ENCODE measurements at regions not wholly inside any gene's neighbourhood (a gene's known extent, or its start where the extent isn't known, plus 50 kb on each side); places are given as distances from the start of the nearest gene placed in this dataset.
"Not testable (repeated sequence)": the region's sequence is repeated elsewhere in the genome, so short reads cannot be mapped to it uniquely, and the experiment has no call there.

DNA sequence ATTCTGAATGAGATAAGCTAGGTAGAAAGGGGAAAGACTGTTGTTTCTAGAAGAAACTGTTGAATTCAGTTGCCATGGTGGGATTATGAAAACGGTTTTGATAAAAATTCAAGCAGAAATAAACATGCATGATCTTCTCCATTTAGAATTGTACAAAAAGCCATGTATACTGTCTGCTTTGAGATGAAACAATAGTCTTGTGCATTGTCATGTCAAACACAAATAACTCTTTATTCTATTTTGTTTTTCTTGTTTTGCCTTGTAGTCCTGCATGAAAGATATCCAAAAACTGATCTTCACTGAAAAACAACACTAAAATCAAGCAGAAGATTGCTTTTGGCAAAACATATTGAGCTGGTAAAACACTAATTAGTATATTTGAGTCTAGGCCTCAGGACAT lies 659.9 kb downstream of the LTN1 start:
- no peak for DNase-seq

DNA sequence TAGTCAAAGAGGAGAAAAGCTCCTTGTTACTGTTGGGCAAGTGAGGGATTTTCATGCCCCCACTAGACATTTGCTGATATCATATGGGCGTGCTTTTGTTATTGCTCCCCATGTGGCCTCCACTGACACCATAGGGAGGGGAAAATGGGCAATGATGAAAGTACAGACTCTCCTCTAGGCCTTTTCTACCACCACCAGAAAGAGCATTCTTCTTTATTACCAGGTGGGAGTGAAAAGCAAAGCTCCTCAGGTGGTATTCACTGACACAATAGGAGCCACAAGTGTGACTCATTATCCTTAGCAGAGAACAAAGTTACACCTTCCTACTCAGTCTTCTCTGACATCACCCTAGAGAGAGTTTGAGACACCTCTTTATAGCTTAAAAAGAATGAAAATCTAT lies 667.1 kb downstream of the LTN1 start:
- DNase-seq = no peak

DNA sequence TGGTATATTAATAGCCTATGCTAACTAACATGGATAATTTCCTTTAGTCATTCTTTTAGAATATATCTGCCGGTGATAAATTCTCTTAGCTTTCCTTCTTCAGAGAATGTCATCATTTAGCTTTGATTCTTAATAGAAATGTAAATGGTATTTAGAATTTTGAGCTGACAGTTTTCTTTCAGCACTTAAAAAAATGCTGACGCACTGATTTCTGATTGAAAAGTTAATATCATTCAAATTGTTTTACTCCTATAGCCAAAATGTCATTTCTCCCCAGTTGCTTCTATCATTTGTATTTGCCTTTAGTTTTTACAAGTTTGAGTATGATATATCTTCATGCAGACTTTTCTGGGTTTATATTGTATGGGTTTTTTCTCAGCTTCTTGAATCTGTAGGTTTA lies 668.0 kb downstream of the LTN1 start:
- DNase-seq = no peak

DNA sequence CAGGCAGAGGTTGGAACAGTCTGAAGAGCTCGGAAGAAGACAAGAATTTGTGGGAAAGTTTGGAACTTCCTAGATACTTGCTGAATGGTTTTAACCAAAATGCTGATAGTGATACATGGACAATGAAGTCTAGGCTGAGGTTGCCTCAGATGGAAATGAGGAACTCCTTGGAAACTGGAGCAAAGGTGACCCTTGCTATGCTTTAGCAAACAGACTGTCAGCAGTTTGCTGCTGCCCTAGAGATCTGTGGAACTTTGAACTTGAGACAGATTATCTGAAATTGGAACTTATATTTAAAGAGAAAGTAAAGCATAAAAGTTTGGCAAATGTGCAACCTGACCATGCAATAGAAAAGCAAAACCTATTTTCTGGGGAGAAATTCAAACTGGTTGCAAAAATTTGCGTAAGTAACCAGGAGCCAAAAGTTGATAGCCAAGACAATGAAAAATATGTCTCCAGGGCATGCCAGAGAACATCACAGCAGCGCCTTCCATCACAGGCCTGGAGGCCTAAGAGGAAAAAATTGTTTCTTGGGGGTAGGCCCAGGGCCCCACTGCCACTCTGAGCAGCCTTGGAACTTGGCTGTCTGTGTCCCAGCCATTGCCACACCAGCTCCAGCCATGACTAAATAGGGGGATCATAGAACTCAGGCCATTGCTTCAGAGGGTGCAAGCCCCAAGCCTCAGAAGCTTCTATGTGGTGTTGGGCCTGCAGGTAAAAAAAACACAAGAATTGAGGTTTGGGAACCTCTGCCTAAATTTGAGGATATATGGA lies 675.3 kb downstream of the LTN1 start:
- no peak for DNase-seq

DNA sequence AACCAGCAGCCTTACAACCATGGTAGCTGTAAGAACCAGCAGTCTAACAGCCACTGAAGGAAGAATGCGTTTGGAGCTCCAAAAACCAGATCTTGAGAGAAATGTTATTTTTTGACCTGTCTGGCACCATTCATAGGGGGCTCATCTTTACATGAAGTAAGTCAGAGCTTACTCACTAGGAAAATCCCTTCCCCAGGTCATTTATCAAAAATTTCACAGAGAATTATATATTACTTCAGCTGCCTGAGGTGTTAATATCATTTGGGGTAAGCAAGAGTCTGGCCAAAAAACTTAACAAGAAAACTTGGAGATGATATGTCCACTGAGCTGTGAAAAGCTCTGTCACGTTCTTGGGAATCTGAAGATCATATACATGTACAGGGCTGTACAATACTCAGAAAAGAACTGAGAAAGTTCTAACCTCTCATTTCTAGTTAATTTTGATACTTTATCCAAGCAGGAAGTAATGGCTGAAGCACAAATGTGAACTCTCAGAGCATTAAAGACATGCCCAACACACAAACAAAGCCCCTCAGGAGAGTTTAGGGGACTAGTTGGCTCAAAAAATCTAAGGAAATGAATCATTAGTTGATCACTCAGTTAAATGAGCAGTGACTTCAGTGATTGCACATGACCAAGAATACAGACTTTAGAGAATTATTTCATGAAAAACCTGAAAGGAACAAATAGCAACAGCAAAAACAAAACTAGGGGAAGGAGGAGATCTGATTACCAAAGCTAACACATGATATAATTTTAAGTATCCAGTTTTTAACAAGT lies 681.1 kb downstream of the LTN1 start:
- DNase-seq = no peak

DNA sequence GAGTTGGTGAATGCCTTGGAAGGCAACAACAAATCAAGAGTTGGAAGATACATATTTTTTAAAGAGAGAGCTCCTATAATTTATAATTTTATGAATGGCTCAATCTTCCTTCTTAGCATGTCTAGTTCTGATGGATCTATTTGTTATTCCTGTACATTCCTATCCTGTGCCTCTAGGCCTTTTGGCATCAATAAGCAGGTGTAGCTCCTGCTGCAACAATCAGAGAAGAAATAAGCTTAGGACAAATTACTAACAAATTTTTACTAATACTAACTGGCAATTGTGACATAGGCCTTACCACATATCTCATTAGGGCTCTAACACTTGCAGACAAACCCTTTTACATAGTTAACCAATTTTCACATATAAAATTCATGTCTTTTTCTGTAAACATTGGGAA lies 682.0 kb downstream of the LTN1 start:
- no peak for DNase-seq

DNA sequence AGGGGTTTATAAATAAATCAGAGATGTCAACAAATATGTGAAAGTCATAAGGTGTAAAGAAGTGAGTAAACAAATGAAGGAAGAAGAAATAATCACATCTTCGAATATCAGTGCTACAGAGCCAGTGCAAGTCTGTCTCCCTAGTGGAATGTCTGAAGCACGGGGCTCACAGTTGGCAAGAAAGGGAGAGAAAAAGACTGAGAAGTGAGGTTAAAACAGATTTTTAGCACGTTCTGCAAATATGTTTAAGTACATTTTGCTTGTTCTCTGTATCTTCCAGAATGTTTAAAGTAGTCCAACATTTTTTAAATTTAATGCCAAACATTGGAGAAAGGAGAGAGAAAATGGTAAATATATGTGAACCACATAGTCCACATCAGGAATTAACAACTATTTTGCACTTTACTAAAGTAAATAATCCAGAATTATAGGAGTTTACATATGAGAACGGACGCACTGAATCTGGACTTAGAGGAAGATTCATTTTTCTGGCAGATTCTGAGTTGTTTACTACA lies 682.4 kb downstream of the LTN1 start:
- no peak for DNase-seq

DNA sequence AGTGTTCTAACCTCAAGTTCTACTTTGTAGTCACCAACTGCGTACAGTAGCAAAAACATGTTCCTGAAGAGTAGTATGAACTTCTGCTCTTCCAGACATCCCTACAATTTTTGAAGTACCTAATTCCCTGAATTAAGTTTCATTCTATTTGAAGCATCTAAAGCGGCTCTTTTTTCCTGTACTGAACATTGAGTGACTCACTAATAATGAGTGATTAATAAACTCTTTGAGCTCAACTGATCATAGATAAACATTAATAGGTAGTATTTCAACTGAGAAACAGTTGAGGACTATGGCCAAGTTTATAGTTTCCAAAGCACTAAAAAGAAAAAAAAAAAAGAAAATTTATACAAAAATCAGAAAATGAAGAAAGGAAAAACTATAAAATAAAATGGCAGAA lies 683.1 kb downstream of the LTN1 start:
- no peak for DNase-seq

DNA sequence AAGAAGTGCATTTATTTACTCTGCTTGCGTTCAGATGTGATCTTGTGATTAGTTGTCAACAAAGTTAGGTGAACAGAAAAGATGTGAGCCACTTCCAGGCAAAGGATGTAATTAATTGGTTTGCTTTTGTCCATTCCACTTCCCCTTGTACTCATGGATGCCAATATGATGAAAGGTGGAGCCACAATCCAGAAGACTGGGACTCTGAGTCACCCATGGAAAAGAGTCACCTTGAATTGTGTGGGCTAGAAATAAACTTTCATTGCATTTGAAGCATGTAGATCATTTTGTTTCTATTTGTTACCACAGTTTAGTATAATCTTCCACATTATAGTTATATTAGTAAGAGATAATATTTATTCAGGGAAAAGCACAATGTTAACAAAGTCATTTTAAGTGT lies 684.2 kb downstream of the LTN1 start:
- DNase-seq = no peak

DNA sequence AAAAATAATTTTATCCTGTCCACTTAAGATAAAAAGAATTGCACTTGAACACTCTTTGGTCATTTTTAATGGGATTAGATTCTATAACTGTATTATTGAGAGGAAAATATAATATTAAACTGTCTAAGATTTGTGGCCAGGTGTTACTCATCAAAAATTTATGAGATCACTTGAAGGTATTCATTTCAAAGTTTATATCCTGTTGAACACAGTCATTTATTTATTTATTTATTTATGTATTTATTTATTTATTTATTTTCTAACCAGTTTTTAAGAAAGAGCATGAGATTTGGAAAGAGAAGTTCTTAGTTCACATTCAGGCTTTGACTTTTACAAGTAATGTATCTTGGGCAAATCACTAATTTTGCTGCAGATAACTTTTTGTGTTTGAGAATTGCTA lies 692.7 kb downstream of the LTN1 start:
- no peak for DNase-seq

DNA sequence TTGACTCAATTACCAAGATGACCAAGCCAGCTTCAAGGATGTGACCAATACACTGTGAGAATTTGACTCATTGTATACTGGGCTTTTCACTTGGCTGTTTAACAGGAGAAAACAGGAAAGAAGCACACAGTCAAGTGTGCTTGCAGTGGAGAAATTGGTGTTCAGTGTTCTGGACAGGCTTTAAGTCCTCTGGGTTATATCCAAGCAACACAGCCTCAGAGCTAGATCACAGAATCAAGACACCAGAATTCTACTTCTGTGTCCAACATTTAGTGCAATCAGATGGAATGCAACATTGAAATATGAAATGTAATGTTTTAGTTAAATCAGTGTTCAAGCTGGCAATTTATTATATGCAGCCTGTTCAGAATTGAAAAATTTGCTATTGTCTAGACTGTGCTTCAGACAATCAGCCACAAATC lies 694.4 kb downstream of the LTN1 start:
- DNase-seq = peak; percentile 53

DNA sequence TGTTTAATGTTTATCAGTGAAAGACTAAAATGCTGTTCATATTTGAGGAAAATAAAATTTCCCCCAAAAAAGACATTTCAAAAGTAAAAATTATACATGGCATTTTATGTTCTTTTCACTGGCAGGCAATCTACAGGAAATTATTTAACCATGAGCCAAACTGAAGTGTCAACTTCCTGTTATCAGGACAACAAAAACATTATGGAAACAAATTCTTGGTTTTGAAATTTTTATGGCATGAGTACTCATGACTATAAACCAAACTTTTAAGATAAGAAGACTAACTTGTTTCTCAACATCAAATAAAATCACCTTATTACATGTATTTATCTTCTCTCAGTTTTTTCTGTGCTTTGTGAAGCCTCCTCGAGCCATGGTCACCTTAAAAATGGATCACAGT lies 698.6 kb downstream of the LTN1 start:
- no peak for DNase-seq

DNA sequence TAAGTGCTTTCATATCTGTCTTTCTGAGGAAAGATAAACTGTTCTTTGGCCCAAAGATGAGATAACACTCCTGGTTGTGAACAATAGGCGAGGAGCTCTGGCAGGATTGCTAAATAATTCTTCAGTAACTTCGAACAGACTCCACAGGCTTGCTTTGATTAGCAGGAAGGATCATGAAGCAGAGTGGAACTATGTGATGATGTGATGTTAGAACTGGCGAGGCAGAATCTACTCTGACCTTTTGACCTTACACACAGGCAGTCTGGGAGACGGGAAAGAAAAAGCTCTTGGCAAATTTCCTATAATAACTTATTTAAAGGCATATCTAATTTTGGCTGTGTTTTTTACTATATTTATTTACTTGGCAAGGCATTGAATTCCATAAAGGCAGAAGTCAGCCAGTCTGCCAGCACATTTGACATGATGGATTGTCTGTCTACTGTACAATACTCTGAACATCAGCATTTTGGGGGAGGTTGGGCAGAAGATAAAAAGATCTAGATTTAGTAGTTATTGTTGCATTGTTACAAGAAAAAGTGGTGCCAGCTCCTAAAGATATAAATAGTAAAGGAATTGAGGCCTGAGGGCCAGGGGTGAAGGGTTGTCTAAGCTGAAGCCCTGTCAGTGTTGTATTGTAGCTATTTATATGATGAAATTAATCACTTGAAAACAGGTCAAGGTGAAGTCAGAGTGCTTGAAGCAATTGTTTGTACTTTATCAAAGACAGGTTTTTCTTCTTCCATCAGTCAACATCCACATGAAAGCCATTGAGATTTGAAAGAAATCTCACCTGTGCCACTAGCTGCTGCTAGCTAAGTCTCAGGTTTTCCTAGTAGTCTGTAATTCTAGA lies 708.8 kb downstream of the LTN1 start:
- peak; percentile 73 for DNase-seq

DNA sequence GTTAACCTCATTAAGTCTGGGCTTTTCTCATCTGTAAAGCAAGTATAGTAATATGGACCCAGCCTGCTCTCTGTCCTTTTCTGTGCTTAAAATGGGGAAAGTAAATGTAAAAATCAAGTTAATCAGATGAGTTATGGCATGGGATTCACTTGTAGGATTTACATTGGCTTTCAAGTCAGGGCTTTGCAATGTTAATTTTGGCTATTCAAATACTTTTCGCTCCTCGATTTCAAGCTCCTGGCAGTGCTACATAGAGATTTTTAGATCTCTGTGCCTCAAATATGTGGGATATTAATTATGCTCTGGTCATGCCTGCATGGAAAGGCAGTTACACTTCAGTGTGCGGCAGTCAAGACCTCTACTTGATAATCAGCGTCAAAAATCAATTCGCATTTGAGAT lies 709.8 kb downstream of the LTN1 start:
- DNase-seq = no peak

DNA sequence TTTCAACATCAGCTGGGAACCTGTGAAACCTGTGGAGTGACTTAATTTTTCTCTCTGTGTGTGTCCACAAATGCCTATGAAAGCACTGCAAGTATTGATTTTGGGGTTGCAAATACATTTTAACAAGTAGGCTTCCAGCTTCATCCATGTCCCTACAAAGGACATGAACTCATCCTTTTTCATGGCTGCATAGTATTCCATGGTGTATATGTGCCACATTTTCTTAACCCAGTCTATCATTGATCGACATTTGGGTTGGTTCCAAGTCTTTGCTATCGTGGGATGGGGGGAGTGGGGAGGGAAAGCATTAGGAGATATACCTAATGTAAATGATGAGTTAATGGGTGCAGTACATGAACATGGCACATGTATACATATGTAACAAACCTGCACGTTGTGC lies 711.3 kb downstream of the LTN1 start:
- not testable (repeated sequence) for DNase-seq

DNA sequence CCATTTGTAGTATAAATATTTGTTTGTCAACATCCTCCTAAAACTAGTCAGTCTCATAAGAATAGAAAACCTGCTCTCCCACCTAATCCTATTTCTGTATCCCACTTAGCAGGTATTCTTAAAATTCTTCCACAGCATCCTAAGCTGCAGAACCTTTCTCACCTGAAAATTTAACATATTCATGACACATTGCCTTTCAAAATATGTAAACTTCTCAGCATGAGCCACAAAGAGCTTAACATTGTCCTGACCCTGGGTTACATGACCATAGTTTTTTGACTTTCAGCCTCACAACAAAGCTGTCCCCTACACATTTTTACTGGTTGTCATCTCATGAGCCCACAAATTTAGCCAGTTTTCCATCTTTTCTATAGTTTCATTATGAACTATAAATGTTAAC lies 712.1 kb downstream of the LTN1 start:
- no peak for DNase-seq

DNA sequence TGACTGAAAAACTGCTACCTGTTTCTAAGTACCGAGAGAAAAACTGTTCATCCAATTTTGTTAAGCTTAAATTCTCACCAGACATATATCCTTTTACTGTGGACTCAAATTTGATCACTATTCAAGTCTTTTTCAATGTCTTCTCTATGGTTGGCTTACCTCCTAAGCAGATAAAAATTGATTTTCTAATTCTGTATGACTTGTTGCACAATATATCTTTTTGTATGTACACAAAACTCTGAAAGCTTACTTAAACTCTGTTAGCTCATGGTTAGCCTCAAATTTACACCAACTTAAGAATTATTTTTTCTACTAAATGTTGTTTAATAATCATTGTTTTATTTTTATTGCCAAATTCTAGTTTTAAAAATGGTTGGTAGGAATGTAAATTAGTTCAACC lies 715.4 kb downstream of the LTN1 start:
- no peak for DNase-seq

DNA sequence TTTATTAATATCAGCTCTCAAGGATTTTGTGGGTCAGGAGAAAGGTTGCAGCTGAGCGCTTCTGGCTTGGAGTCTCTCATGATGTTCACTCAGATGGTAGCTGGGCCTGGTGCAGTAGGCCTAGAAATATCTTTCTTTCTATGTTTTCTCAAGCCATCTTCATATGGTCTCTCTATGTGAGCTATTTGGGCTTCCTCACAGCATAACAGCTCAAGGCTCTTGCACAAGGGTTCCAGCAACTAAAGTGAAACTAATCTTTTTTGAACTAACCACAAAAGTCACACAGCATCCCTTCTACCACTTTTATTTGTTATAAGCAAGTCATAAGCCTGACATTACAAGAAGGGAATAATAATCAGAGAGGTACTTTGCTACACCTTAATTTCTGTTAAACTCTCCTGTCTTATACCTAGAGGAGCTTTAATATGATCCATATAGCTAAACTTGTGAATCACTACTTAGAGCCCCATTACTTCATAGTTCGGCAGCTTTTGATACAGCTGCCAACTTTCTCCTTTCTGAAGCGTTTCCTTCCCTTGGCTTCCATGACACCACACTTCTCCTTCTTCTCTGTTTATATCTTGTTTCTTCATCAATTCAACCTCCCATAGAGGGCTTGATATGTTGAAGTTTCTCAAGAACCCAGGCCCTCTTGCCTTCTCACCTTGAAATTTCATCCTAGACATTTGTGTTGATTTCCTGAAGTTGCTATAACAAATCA lies 720.2 kb downstream of the LTN1 start:
- no peak for DNase-seq

DNA sequence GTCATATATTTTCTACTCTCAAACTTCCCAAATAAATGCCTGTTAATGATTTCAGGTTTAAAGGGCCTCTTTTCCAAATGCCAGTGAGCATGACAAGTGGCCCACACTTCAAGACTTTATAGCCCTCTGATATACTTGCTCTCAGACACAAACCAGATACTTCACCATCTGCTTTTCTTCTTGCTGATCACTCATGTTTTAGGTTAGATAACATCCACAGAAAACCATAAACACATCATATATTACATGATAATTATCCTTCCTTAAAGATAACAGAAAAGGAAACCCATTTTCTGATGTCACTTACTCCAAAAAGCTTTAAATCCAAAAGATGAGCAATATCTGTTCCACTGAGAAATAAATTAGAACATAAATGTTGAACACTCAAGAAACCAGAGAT lies 723.5 kb downstream of the LTN1 start:
- DNase-seq = no peak

DNA sequence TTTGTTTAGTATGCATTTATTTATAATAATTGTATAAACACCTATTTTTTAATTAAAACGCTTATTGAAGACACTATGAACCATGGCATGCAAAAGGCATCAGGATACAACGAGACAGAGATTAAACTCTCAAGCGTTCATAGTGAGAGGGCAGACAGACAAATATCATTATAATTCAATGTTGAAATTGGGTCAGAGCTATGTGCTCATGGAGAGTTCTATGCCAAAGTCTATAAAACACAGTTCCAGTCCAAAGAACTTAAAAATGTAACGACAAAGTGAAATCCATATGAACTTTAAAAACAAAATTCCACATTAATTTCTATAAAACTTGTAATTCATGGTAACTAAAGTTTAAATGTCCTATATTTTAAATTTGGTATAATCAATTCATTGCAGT lies 724.0 kb downstream of the LTN1 start:
- DNase-seq = no peak

DNA sequence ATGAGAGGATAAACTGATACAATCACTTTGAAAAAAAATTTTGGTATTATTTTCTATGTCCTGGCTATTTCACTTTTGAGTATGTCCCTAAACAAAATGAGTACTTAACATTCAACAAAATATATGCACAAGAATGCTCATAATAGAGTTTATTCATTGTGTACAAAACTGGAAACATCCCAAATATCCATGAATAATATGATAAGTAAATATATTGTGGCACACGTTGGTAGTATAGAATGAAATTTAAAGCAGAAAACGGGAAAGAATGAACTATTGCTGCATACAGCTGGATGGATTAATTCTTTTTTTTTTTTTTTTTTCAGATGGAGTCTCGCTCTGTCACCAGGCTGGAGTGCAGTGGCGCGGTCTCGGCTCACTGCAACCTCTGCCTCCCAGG lies 725.2 kb downstream of the LTN1 start:
- DNase-seq = no peak

DNA sequence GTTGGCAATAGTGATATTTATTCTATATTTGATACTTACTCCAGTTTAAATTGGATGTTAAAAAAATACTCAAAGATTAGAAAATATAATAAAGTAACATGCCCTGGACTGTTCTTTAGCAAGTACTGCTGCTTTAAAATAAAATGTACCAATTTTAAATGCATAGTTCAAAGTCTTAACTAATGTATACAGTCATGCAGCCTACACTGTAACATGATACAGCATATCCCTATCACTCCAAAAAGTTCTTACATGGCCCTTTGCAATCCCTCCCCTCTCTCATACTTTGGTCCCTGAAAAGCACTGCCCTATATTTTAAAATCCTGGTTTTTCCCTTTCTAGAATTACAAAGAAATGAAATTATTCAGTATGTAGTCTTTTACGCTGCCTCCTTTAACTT lies 726.6 kb downstream of the LTN1 start:
- DNase-seq = no peak

DNA sequence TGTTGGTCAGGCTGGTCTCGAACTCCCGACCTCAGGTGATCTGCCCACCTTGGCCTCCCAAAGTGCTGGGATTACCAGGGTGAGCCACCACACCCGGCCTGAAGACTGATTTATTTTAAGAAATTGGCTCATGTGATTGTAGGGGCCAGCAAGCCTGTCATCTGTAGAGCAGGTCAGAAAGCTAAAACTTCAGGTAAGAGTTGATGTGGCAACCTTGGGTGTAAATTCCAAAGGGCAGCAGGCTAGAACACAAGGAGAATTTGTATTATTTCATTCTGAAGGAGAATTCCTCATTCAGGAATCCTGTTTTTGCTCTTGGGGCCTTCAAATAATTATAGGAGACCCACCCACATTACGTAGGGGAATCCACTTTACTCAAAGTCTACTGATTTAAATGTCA lies 728.7 kb downstream of the LTN1 start:
- no peak for DNase-seq
